Body of pancreas (tissue), 4 donors: ENCODE measurements at regions not wholly inside any gene's neighbourhood (a gene's known extent, or its start where the extent isn't known, plus 50 kb on each side); places are given as distances from the start of the nearest gene placed in this dataset.

Source experiments
- ATAC-seq: fragments of 150-250 bp; one replicate; pipeline ENCODE4 v1.9.1; 2016
- DNase-seq, 4 donors: peaks; one replicate each; pipeline ENCODE4 v3.0.0-alpha.2; 2019
- H3K27ac ChIP-seq, 4 donors: fragments of 200-600 bp; sonication (generic); 1 replicate in 3 of 4; 2 replicates in 1 of 4; pipeline versions ENCODE4 v1.5.1 to v1.6.1; 2016 to 2019; ENCODE audit warnings: mild to moderate bottlenecking in 1 of 4, mixed read lengths in 1 of 4, moderate library complexity in 1 of 4
- H3K27me3 ChIP-seq, 2 donors: fragments of 200-600 bp; sonication (generic); one replicate each; pipeline ENCODE4 v1.6.0; 2016; ENCODE audit warnings: mild to moderate bottlenecking in 1 of 2
- H3K36me3 ChIP-seq, 2 donors: fragments of 200-600 bp; sonication (generic); replicated peaks in 1 of 2; 2 replicates each; pipeline ENCODE4 v1.5.1; 2016; ENCODE audit warnings: low read depth in 2 of 2; ENCODE audit not compliant: insufficient read depth in 1 of 2
- H3K4me1 ChIP-seq: fragments of 200-600 bp; sonication (generic); one replicate; pipeline ENCODE4 v1.6.0; 2016
- H3K4me3 ChIP-seq, 2 donors: fragments of 200-600 bp; sonication (generic); 1 replicate in 1 of 2; 2 replicates in 1 of 2; pipeline ENCODE4 v1.5.1; 2016 to 2019
- H3K9me3 ChIP-seq, 3 donors: fragments of 200-600 bp; sonication (generic); 1 replicate in 2 of 3; 2 replicates in 1 of 3; pipeline ENCODE4 v1.5.1; 2016
- POLR2A ChIP-seq, 3 donors: fragments of 450-650 bp; IDR thresholded peaks; one replicate each; pipeline ENCODE4 v1.6.1; 2016; ENCODE audit warnings: antibody characterized with exemption in 3 of 3, mild to moderate bottlenecking in 2 of 3
- WGBS, 2 donors: methylation state at CpG; one replicate each; pipeline ENCODE4 v1.1.5; 2017; 5-methylcytosine and 5-hydroxymethylcytosine counted together
- intact Hi-C: fragments of 100-400 bp; cut with DNase I; formaldehyde crosslinking; loops from one replicate; pipeline ENCODE4 v1.15.1; 2023
- TF ChIP-seq, protein P1 (sequence below), 7 experiments: fragments of 450-650 bp in 4 of 7; fragments of 200-600 bp in 3 of 7; sonication (generic) in 3 of 7; IDR thresholded peaks; one replicate each; pipeline ENCODE4 v1.5.1; 2016 to 2019; ENCODE audit warnings: antibody characterized with exemption in 7 of 7

DNA sequence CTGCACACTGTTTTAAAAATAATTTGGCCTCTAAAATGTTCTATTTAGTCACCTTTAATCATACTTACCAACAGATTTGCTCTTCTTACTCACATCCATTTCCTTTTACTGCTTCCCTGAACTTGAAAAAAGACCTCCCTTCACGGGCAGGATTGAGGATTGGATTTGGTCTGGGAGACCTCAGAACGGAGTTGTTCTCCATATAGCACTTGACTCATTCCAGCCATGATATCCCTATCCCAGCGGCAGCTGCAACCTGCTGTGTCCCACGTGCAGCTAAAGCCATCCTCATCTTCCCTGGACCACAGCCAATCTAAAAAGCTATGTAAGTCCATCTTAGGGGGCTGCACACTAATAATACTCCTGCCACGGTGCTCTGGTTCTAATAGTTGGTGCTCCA is 97.0 kb upstream of the PTPRM start:
- H3K27me3 ChIP-seq = no peaks in the 10 kb centered on the region
- no peaks in the 10 kb centered on the region for H3K9me3 ChIP-seq
- no peak overlapping the region for H3K4me3 ChIP-seq
- 64 to 66% methylated on average over 5 of the region's 5 CpGs for WGBS, 2 donors
- H3K27ac ChIP-seq = no peak overlapping the region
- no peak for ATAC-seq
- H3K4me1 ChIP-seq = peaks cover 6% of the 10 kb centered on the region
- intact Hi-C loops = no loop called here
- DNase-seq = no peak
- TF ChIP-seq, protein P1, sequence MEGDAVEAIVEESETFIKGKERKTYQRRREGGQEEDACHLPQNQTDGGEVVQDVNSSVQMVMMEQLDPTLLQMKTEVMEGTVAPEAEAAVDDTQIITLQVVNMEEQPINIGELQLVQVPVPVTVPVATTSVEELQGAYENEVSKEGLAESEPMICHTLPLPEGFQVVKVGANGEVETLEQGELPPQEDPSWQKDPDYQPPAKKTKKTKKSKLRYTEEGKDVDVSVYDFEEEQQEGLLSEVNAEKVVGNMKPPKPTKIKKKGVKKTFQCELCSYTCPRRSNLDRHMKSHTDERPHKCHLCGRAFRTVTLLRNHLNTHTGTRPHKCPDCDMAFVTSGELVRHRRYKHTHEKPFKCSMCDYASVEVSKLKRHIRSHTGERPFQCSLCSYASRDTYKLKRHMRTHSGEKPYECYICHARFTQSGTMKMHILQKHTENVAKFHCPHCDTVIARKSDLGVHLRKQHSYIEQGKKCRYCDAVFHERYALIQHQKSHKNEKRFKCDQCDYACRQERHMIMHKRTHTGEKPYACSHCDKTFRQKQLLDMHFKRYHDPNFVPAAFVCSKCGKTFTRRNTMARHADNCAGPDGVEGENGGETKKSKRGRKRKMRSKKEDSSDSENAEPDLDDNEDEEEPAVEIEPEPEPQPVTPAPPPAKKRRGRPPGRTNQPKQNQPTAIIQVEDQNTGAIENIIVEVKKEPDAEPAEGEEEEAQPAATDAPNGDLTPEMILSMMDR (IDR thresholded peaks at IDR 0.05) = no peak
- TF ChIP-seq POLR2A (IDR thresholded peaks at IDR 0.05) = no peak
- no peaks in the 10 kb centered on the region for H3K36me3 ChIP-seq

DNA sequence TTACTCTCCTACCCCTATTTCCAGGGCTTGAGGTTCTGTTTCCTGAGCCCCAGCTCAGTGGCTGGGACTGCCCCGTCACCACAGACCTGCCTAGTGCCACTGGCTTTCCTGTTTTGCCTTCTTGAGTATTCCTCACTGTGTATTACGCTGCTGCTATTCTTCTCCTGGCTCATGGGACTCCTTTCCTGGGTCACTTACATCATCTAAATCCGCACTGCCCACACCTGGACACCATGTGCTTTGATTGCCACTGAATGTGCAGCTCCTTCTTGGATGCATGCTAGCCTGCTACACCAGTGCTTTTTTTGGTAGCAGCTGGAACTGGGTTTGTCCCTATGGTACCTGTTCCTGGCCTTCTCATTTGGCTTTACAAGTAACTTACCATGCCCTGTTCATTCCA is 96.6 kb upstream of the PTPRM start:
- no peak for DNase-seq
- Histone ChIP-seq H3K27ac (no peak overlapping the region), H3K4me1 (peaks cover 6% of the 10 kb centered on the region), H3K4me3 (no peak overlapping the region), H3K36me3 (no peaks in the 10 kb centered on the region), H3K27me3 (no peaks in the 10 kb centered on the region), H3K9me3 (no peaks in the 10 kb centered on the region)
- intact Hi-C loops = no loop called here
- no peak for ATAC-seq
- TF ChIP-seq, protein P1 (IDR thresholded peaks at IDR 0.05) = no peak
- no peak for TF ChIP-seq POLR2A (IDR thresholded peaks at IDR 0.05)
- 92 to 93% methylated on average over 3 of the region's 3 CpGs for WGBS, 2 donors

DNA sequence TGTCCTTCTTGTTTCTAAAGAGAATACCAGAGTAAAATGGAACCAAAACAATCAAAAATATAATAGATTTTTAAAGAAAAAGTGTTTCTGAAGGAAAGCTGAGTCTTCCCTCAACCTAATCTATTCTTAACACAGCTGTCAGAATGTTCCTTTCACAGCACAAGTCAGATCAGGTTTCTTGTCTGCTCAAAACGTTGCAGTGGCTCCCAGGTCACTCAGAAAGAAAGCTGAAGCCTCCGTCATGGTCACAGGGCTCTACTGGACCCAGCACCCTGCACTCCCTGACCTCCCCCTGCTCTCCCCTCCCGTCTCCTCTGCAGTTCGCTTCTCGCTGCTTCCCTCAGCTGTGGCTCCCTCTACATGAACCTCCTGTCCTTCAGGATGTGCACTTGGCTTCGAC is 90.7 kb upstream of the PTPRM start:
- no peak overlapping the region for H3K4me3 ChIP-seq
- ATAC-seq = no peak
- no peaks in the 10 kb centered on the region for H3K27me3 ChIP-seq
- H3K4me1 ChIP-seq = no peaks in the 10 kb centered on the region
- H3K36me3 ChIP-seq = no peaks in the 10 kb centered on the region
- H3K27ac ChIP-seq = no peak overlapping the region
- no peak for DNase-seq
- intact Hi-C loops = no loop called here
- TF ChIP-seq, protein P1 (IDR thresholded peaks at IDR 0.05) = no peak
- no peak for TF ChIP-seq POLR2A (IDR thresholded peaks at IDR 0.05)
- H3K9me3 ChIP-seq = no peaks in the 10 kb centered on the region
- 41 to 58% methylated on average over 6 of the region's 6 CpGs for WGBS, 2 donors

DNA sequence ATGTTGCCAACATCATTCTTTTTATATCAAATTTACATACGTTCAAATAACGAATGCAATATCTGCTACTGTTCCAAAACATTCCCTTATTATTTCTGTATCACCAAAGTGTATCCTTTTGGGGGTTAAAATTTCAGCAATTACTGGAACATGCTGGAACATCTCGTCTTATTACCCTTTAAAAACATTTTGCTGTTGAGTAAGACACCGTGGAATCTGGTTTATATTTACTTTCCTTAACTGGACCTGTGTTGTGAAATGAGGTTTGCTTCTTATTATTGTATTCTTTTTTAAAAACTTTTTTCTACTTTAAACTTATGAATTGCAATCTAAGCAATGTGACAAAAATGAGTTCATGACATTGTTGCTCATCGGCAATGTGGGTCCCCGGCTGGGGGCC is 87.4 kb upstream of the PTPRM start:
- 66 to 68% methylated on average over 6 of the region's 6 CpGs for WGBS, 2 donors
- Histone ChIP-seq H3K4me3 (no peak overlapping the region), H3K9me3 (no peaks in the 10 kb centered on the region), H3K36me3 (no peaks in the 10 kb centered on the region), H3K4me1 (no peaks in the 10 kb centered on the region), H3K27ac (no peak overlapping the region), H3K27me3 (no peaks in the 10 kb centered on the region)
- ATAC-seq (no peak), DNase-seq (no peak)
- TF ChIP-seq POLR2A (IDR thresholded peaks at IDR 0.05) = no peak
- TF ChIP-seq, protein P1 (IDR thresholded peaks at IDR 0.05) = no peak
- intact Hi-C loops = no loop called here

DNA sequence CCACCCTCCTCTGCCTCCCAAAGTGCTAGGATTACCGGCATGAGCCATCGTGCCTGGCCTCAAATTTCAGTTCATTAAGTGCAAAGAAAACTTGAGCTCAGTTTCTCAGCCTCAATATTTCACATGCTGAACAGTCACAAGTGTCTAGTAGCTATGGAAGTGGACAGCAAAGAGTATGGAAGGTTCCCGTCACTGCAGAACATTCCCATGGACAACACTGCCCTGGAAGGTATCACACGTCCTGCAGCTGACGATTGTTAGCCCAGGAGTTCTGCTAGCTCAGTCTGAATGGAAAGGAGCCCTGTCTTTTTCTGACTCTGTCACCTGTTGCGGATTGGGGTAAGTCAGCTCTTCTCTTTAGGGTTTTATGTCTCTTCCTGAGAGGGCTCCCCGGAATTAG is 86.2 kb upstream of the PTPRM start:
- Histone ChIP-seq H3K9me3 (no peaks in the 10 kb centered on the region), H3K27me3 (no peaks in the 10 kb centered on the region), H3K27ac (no peak overlapping the region), H3K36me3 (no peaks in the 10 kb centered on the region), H3K4me1 (no peaks in the 10 kb centered on the region), H3K4me3 (no peak overlapping the region)
- WGBS, 2 donors = 83 to 84% methylated on average over 6 to 7 of the region's 7 CpGs
- no peak for TF ChIP-seq POLR2A (IDR thresholded peaks at IDR 0.05)
- TF ChIP-seq, protein P1 (IDR thresholded peaks at IDR 0.05) = no peak
- intact Hi-C loops = no loop called here
- DNase-seq = no peak
- no peak for ATAC-seq
